ENCODE measurements at regions not wholly inside any gene's neighbourhood (a gene's known extent, or its start where the extent isn't known, plus 50 kb on each side); places are given as distances from the start of the nearest gene placed in this dataset.

DNA sequence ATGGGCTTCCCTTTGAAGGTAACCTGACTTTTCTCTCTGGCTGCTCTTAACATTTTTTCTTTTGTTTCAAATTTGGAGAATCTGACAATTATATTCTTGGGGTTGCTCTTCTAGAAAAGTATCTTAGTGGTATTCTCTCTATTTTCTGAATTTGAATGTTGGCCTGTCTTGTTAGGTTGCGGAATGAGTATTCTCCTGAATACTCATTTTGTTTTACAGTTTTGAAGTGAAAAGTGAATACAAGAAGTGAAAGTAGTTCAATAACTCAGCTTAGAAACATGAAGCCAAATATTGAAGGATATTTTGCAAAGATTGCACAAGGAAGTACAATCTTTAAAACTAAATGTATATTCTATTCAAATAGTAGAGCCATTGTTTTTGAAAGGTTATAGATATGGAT lies 120.2 kb upstream of the MAP3K4 start:
- TF ChIP-seq, protein P1, sequence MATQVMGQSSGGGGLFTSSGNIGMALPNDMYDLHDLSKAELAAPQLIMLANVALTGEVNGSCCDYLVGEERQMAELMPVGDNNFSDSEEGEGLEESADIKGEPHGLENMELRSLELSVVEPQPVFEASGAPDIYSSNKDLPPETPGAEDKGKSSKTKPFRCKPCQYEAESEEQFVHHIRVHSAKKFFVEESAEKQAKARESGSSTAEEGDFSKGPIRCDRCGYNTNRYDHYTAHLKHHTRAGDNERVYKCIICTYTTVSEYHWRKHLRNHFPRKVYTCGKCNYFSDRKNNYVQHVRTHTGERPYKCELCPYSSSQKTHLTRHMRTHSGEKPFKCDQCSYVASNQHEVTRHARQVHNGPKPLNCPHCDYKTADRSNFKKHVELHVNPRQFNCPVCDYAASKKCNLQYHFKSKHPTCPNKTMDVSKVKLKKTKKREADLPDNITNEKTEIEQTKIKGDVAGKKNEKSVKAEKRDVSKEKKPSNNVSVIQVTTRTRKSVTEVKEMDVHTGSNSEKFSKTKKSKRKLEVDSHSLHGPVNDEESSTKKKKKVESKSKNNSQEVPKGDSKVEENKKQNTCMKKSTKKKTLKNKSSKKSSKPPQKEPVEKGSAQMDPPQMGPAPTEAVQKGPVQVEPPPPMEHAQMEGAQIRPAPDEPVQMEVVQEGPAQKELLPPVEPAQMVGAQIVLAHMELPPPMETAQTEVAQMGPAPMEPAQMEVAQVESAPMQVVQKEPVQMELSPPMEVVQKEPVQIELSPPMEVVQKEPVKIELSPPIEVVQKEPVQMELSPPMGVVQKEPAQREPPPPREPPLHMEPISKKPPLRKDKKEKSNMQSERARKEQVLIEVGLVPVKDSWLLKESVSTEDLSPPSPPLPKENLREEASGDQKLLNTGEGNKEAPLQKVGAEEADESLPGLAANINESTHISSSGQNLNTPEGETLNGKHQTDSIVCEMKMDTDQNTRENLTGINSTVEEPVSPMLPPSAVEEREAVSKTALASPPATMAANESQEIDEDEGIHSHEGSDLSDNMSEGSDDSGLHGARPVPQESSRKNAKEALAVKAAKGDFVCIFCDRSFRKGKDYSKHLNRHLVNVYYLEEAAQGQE (IDR thresholded peaks at IDR 0.05; ENCODE audit: insufficient replicate concordance, low read depth), result no peak
- TF ChIP-seq GABPA (IDR thresholded peaks at IDR 0.05; ENCODE audit: low read depth) (no peak), POLR2AphosphoS5 (IDR thresholded peaks at IDR 0.05; ENCODE audit: low read depth) (no peak), SPI1 (IDR thresholded peaks at IDR 0.05; ENCODE audit: borderline replicate concordance, low read depth) (no peak)
- TF ChIP-seq, protein P2, sequence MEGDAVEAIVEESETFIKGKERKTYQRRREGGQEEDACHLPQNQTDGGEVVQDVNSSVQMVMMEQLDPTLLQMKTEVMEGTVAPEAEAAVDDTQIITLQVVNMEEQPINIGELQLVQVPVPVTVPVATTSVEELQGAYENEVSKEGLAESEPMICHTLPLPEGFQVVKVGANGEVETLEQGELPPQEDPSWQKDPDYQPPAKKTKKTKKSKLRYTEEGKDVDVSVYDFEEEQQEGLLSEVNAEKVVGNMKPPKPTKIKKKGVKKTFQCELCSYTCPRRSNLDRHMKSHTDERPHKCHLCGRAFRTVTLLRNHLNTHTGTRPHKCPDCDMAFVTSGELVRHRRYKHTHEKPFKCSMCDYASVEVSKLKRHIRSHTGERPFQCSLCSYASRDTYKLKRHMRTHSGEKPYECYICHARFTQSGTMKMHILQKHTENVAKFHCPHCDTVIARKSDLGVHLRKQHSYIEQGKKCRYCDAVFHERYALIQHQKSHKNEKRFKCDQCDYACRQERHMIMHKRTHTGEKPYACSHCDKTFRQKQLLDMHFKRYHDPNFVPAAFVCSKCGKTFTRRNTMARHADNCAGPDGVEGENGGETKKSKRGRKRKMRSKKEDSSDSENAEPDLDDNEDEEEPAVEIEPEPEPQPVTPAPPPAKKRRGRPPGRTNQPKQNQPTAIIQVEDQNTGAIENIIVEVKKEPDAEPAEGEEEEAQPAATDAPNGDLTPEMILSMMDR (IDR thresholded peaks at IDR 0.05; ENCODE audit: insufficient read depth, low read length), result no peak
- no peak for DNase-seq (ENCODE audit: low read depth in 1 of 2, low spot score in 1 of 2)
- no peak overlapping the region for H3K4me3 ChIP-seq (replicated peaks; ENCODE audit: insufficient read depth, low read length)
- H3K27me3 ChIP-seq (ENCODE audit: insufficient read depth, poor library complexity, severe bottlenecking), result no peaks in the 10 kb centered on the region
- H3K27ac ChIP-seq (replicated peaks), result no peak overlapping the region

DNA sequence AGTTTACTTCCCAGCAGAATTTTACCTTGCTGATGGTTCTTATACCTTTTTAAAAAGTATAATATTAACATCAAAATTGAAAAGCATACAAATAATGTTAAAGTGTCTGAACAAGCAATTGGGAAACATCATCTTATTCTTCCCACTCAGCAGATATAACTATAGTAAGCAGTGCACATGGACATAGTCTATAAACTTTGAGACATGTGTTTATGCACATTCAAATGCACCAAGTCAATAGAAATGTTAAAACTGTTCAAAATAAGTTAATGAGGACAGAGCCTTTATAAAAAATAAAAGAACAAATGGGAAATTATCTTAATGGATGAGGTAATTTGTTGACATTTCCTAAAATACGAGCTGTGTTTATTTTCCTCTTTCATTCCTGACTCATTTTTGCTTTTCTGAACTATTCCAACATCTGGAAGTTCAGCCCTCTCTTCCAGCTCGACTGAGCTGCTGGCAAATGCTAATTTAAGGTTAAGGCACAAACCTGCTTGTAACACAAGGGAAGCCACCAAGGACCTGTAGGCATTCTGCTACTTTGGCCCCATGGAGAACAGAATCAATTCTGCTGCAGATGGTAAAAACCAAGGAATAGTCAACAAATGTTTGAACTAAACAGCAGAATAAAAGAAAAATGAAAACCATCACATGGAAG lies 110.3 kb upstream of the MAP3K4 start:
- TF ChIP-seq, protein P2 (IDR thresholded peaks at IDR 0.05; ENCODE audit: insufficient read depth, low read length), result no peak
- TF ChIP-seq POLR2AphosphoS5 (IDR thresholded peaks at IDR 0.05; ENCODE audit: low read depth) (no peak), GABPA (IDR thresholded peaks at IDR 0.05; ENCODE audit: low read depth) (no peak), SPI1 (IDR thresholded peaks at IDR 0.05; ENCODE audit: borderline replicate concordance, low read depth) (no peak)
- TF ChIP-seq, protein P1 (IDR thresholded peaks at IDR 0.05; ENCODE audit: insufficient replicate concordance, low read depth), result no peak
- no peak overlapping the region for H3K27ac ChIP-seq (replicated peaks)
- H3K27me3 ChIP-seq (ENCODE audit: insufficient read depth, poor library complexity, severe bottlenecking), result no peaks in the 10 kb centered on the region
- no peak for DNase-seq (ENCODE audit: low read depth in 1 of 2, low spot score in 1 of 2)
- H3K4me3 ChIP-seq (replicated peaks; ENCODE audit: insufficient read depth, low read length), result no peak overlapping the region

DNA sequence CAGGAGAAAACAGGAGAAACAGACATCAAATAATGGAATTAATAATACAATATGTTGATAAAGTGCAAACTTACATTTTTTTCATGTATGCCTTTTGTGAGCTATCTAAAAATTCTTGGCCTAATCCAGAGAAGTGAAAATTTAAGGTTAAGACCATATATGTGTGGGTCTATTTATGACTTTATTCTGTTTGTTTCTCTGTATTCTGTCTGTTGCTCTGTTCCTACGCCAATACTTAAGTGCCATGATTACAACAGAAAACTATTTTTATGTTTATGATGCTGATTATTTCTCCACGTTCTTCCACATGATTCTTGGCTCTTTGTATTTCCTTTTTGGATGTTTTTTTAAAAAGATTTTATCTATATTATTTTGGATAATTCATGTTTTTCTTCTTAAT lies 109.6 kb upstream of the MAP3K4 start:
- Histone ChIP-seq H3K4me3 (replicated peaks; ENCODE audit: insufficient read depth, low read length) (no peak overlapping the region), H3K27me3 (ENCODE audit: insufficient read depth, poor library complexity, severe bottlenecking) (no peaks in the 10 kb centered on the region), H3K27ac (replicated peaks) (no peak overlapping the region)
- TF ChIP-seq POLR2AphosphoS5 (IDR thresholded peaks at IDR 0.05; ENCODE audit: low read depth), result no peak
- TF ChIP-seq, protein P1 (IDR thresholded peaks at IDR 0.05; ENCODE audit: insufficient replicate concordance, low read depth), result no peak
- no peak for TF ChIP-seq SPI1 (IDR thresholded peaks at IDR 0.05; ENCODE audit: borderline replicate concordance, low read depth)
- no peak for TF ChIP-seq GABPA (IDR thresholded peaks at IDR 0.05; ENCODE audit: low read depth)
- TF ChIP-seq, protein P2 (IDR thresholded peaks at IDR 0.05; ENCODE audit: insufficient read depth, low read length), result no peak
- no peak for DNase-seq (ENCODE audit: low read depth in 1 of 2, low spot score in 1 of 2)

All from HL-60 (cell line).